K562 (cell line): ENCODE measurements at regions not wholly inside any gene's neighbourhood (a gene's known extent, or its start where the extent isn't known, plus 50 kb on each side); places are given as distances from the start of the nearest gene placed in this dataset.

Source experiments
- ATAC-seq: fragments of 200-7000 bp; cut with Tn5 transposase; 3 replicates; pipeline ENCODE4 v1.9.1; 2020; ENCODE audit warnings: moderate library complexity
- BruUV-seq: library from RNA; stranded (reverse); fragments of 400-500 nt; replicated peaks from 2 replicates; lab custom pipeline; 2021; lab: Mats Ljungman, UMichigan
- CTCF ChIA-PET: fragments of 300-600 bp; formaldehyde crosslinking; extraction: SDS; loops from one replicate; lab custom pipeline; 2021; ENCODE audit warnings: low intra/inter-chr PET ratio; lab: Yijun Ruan, JAX
- POLR2A ChIA-PET: fragments of 300-600, 350-650 bp; sonication (Branson Sonifier 250); formaldehyde crosslinking; extraction: SDS; loops from one replicate; lab custom pipeline; 2021; ENCODE audit warnings: antibody characterized with exemption, inconsistent platforms; lab: Yijun Ruan, JAX
- DNase-seq, 4 experiments: peaks; one replicate each; pipeline versions ENCODE4 v3.0.0 to v3.0.0-alpha.2; 2011 to 2018; ENCODE audit warnings: low spot score in 3 of 4, mixed read lengths in 3 of 4; ENCODE audit errors: extremely low read depth in 1 of 4
- FAIRE-seq: peaks from 2 replicates; lab custom pipeline; 2011; peaks lifted over from hg19 to GRCh38; lab: Jason Lieb, UNC
- H2AFZ ChIP-seq: 2 replicates; pipeline ENCODE4 v1.6.0; 2011; ENCODE audit warnings: low read depth, low read length, control low read depth, inconsistent platforms
- H3K27ac ChIP-seq: fragments of 200-600 bp; 3 replicates; pipeline ENCODE4 v1.8.0; 2011; ENCODE audit warnings: low read depth, mild to moderate bottlenecking, control low read depth, inconsistent platforms, low read length, moderate library complexity, mixed read lengths; ENCODE audit errors: extremely low read depth
- H3K27me3 ChIP-seq, 2 experiments: fragments of 300-600 bp in 1 of 2; 2 replicates in 1 of 2; 3 replicates in 1 of 2; pipeline versions ENCODE4 v1.6.0 to v1.8.0; 2011; ENCODE audit warnings: inconsistent platforms in 2 of 2, low read length in 2 of 2, mild to moderate bottlenecking in 1 of 2, mixed read lengths in 1 of 2, moderate library complexity in 1 of 2; ENCODE audit not compliant: control insufficient read depth in 2 of 2, insufficient read depth in 2 of 2
- H3K36me3 ChIP-seq: fragments of 300-600 bp; 3 replicates; pipeline ENCODE4 v1.8.0; 2011; ENCODE audit warnings: mild to moderate bottlenecking, low read length, inconsistent platforms; ENCODE audit not compliant: control insufficient read depth, insufficient read depth
- H3K4me1 ChIP-seq, 2 experiments: fragments of 200-600 bp in 1 of 2; replicated peaks in 1 of 2; 2 replicates in 1 of 2; 3 replicates in 1 of 2; pipeline versions ENCODE4 v1.5.1 to v1.8.0; 2011; ENCODE audit warnings: inconsistent platforms in 2 of 2, low read length in 2 of 2, mild to moderate bottlenecking in 1 of 2, mixed read lengths in 1 of 2, moderate library complexity in 1 of 2; ENCODE audit not compliant: control insufficient read depth in 2 of 2, insufficient read depth in 2 of 2
- H3K4me2 ChIP-seq: 2 replicates; pipeline ENCODE4 v1.6.1; 2011; ENCODE audit warnings: low read length, control low read depth, inconsistent platforms, mixed read lengths; ENCODE audit not compliant: insufficient read depth
- H3K4me3 ChIP-seq: fragments of 200-600 bp; sonication (generic), shearing (Covaris generic); 2 replicates; pipeline ENCODE4 v1.5.1; 2016; ENCODE audit warnings: control low read depth, inconsistent platforms
- H3K79me2 ChIP-seq: fragments of 200-600 bp; 3 replicates; pipeline ENCODE4 v1.8.0; 2011; ENCODE audit warnings: low read length, inconsistent platforms; ENCODE audit not compliant: control insufficient read depth, insufficient read depth
- H3K9ac ChIP-seq, 2 experiments: 2 replicates each; pipeline versions ENCODE4 v1.6.0 to v1.6.1; 2011; ENCODE audit warnings: low read depth in 2 of 2, low read length in 2 of 2, control low read depth in 1 of 2, inconsistent platforms in 1 of 2, mild to moderate bottlenecking in 1 of 2, mixed read lengths in 1 of 2; ENCODE audit not compliant: insufficient read depth in 1 of 2
- H3K9me1 ChIP-seq: one replicate; pipeline ENCODE4 v1.6.0; 2011; ENCODE audit warnings: inconsistent platforms, mild to moderate bottlenecking, low read length, moderate library complexity; ENCODE audit not compliant: control insufficient read depth, insufficient read depth
- H3K9me3 ChIP-seq: replicated peaks from 2 replicates; pipeline ENCODE4 v1.5.1; 2011; ENCODE audit warnings: low read depth, low read length, inconsistent platforms; ENCODE audit not compliant: control insufficient read depth, insufficient read depth
- H4K20me1 ChIP-seq: replicated peaks from 2 replicates; pipeline ENCODE4 v1.6.1; 2011; ENCODE audit warnings: low read length, inconsistent platforms, mixed read lengths; ENCODE audit not compliant: control insufficient read depth, insufficient read depth
- MEF2D ChIP-seq: conservative IDR thresholded peaks from 2 replicates; pipeline ENCODE4 v1.6.1; 2016; ENCODE audit warnings: low read depth, missing genetic modification characterization, missing compliant biosample characterization
- NFE2 ChIP-seq: IDR thresholded peaks from 2 replicates; pipeline ENCODE4 v1.6.1; 2014; ENCODE audit warnings: antibody characterized with exemption, low read depth
- SMAD2 ChIP-seq: fragments of 150-350 bp; IDR thresholded peaks from 2 replicates; pipeline ENCODE4 v1.6.1; 2014; ENCODE audit warnings: low read depth, mild to moderate bottlenecking, low read length
- TAF7 ChIP-seq: fragments of 450-650 bp; IDR thresholded peaks from 2 replicates; pipeline ENCODE4 v1.6.1; 2016; ENCODE audit warnings: missing genetic modification characterization, missing compliant biosample characterization
- ZFPM2 ChIP-seq: fragments of 250-450 bp; sonication (Bioruptor Pico); IDR thresholded peaks from 2 replicates; pipeline ENCODE4 v1.5.1; 2022; ENCODE audit warnings: mild to moderate bottlenecking
- WGBS: fragments of 100-300 bp; shearing (Covaris generic); methylation state at CpG from one replicate; pipeline ENCODE4 v1.1.6; 2016; ENCODE audit warnings: low coverage, mixed read lengths; ENCODE audit not compliant: insufficient coverage; ENCODE audit errors: missing lambda C conversion rate; 5-methylcytosine and 5-hydroxymethylcytosine counted together
- in situ Hi-C: fragments of 300-500 bp; cut with MboI; formaldehyde crosslinking; loops from 4 replicates; pipeline ENCODE4 v1.15.0; 2018; ENCODE audit warnings: inconsistent platforms, mixed read lengths
- intact Hi-C: fragments of 100-400 bp; cut with micrococcal nuclease; formaldehyde crosslinking; loops from 2 replicates; pipeline ENCODE4 v1.14.2; 2022
- TF ChIP-seq, protein P1 (sequence below): fragments of 150-350 bp; IDR thresholded peaks from 2 replicates; pipeline ENCODE4 v1.6.1; 2014; ENCODE audit warnings: low read depth, mild to moderate bottlenecking, low read length, borderline replicate concordance

DNA sequence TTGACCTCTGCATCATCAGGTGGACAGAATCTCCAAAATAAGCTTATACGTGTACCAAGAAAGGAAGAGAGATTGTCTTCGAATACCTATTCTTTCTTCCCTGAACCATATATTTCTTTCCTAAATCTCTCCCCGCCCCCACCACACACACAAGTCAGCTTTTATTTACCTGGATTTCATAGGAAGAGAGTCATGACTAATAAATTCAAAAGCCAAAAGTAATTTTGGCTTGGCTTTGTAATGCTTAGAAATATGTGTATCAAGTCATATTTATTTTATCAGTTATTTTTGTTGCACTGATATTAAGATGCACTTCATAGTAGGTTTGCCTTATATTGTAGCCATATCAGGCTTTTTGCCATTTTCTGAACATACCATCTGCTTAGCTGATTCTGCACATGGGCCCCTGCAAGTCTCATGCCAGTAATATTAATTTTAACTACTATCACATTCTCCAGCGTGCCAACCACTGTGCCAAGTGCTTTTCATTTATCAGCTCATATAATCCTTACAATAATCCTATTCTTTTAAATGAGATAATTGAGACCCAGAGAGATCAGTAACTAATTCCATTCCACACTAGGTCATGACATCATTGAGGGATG lies 1405.3 kb upstream of the NUDT12 start:
- in situ Hi-C loops (no loop called here), intact Hi-C loops (no loop called here)
- Histone ChIP-seq H3K4me1 (no peaks in the 10 kb centered on the region), H3K4me3 (no peak overlapping the region), H3K9ac (no peak overlapping the region), H3K27me3 (no peaks in the 10 kb centered on the region), H3K36me3 (no peaks in the 10 kb centered on the region), H4K20me1 (no peaks in the 10 kb centered on the region), H3K27ac (no peak overlapping the region), H3K4me2 (no peak overlapping the region), H3K79me2 (no peaks in the 10 kb centered on the region), H3K9me3 (no peaks in the 10 kb centered on the region), H3K9me1 (no peaks in the 10 kb centered on the region), H2AFZ (no peak overlapping the region)
- 34% methylated on average over 4 of the region's 4 CpGs for WGBS
- ATAC-seq (no peak), FAIRE-seq (no peak), DNase-seq (no peak)
- POLR2A ChIA-PET, result no interaction called here
- TF ChIP-seq, protein P1, sequence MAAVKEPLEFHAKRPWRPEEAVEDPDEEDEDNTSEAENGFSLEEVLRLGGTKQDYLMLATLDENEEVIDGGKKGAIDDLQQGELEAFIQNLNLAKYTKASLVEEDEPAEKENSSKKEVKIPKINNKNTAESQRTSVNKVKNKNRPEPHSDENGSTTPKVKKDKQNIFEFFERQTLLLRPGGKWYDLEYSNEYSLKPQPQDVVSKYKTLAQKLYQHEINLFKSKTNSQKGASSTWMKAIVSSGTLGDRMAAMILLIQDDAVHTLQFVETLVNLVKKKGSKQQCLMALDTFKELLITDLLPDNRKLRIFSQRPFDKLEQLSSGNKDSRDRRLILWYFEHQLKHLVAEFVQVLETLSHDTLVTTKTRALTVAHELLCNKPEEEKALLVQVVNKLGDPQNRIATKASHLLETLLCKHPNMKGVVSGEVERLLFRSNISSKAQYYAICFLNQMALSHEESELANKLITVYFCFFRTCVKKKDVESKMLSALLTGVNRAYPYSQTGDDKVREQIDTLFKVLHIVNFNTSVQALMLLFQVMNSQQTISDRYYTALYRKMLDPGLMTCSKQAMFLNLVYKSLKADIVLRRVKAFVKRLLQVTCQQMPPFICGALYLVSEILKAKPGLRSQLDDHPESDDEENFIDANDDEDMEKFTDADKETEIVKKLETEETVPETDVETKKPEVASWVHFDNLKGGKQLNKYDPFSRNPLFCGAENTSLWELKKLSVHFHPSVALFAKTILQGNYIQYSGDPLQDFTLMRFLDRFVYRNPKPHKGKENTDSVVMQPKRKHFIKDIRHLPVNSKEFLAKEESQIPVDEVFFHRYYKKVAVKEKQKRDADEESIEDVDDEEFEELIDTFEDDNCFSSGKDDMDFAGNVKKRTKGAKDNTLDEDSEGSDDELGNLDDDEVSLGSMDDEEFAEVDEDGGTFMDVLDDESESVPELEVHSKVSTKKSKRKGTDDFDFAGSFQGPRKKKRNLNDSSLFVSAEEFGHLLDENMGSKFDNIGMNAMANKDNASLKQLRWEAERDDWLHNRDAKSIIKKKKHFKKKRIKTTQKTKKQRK, result no peak
- TF ChIP-seq TAF7 (tag), result no peak
- no peak for TF ChIP-seq SMAD2
- TF ChIP-seq NFE2, result no peak
- TF ChIP-seq ZFPM2 (CRISPR knock-in tag), result no peak
- no peak for TF ChIP-seq MEF2D (tag)
- no TSS peak for BruUV-seq
- CTCF ChIA-PET, result no interaction called here
